GM12878 (cell line): ENCODE measurements at regions not wholly inside any gene's neighbourhood (a gene's known extent, or its start where the extent isn't known, plus 50 kb on each side); places are given as distances from the start of the nearest gene placed in this dataset.

ENCODE experiments used
- ATAC-seq: fragments of 200-7000 bp; cut with Tn5 transposase; 3 replicates; pipeline ENCODE4 v1.9.1; 2020; ENCODE audit warnings: mild to moderate bottlenecking, moderate library complexity
- BruUV-seq: library from RNA; stranded (reverse); fragments of 400-500 nt; replicated peaks from 2 replicates; lab custom pipeline; 2021; lab: Mats Ljungman, UMichigan
- CTCF ChIA-PET: fragments of 300-600 bp; sonication (Branson Sonifier 250); formaldehyde crosslinking; extraction: SDS; loops from one replicate; lab custom pipeline; 2021; ENCODE audit warnings: inconsistent platforms; lab: Yijun Ruan, JAX
- POLR2A ChIA-PET: fragments of 350-600 bp; formaldehyde crosslinking; extraction: SDS; loops from one replicate; lab custom pipeline; 2021; ENCODE audit warnings: inconsistent platforms; lab: Charles Lee
- RAD21 ChIA-PET: fragments of 300-600 bp; sonication (Branson Sonifier 250); formaldehyde crosslinking; loops from one replicate; lab custom pipeline; 2023; ENCODE audit warnings: antibody characterized with exemption; ENCODE audit not compliant: unreplicated experiment; lab: Charles Lee
- SMC1A ChIA-PET: fragments of 300-600 bp; sonication (Branson Sonifier 250); formaldehyde crosslinking; loops from one replicate; lab custom pipeline; 2023; ENCODE audit not compliant: unreplicated experiment, uncharacterized antibody; lab: Charles Lee
- DNase-seq: peaks from one replicate; pipeline ENCODE4 v3.0.0-alpha.2; 2011; ENCODE audit warnings: low read depth, low spot score
- FAIRE-seq: peaks from 3 replicates; lab custom pipeline; 2011; peaks lifted over from hg19 to GRCh38; lab: Jason Lieb, UNC
- H2AFZ ChIP-seq: 2 replicates; pipeline ENCODE4 v1.6.0; 2011; ENCODE audit warnings: low read depth, low read length, control low read depth; ENCODE audit not compliant: control insufficient read depth
- H3K27ac ChIP-seq: 2 replicates; pipeline ENCODE4 v1.5.1; 2011; ENCODE audit warnings: control low read depth; ENCODE audit not compliant: control insufficient read depth, insufficient read depth
- H3K27me3 ChIP-seq, 2 experiments: replicated peaks in 1 of 2; 2 replicates each; pipeline versions ENCODE4 v1.6.0 to v1.6.1; 2011; ENCODE audit warnings: low read length in 1 of 2; ENCODE audit not compliant: control insufficient read depth in 2 of 2, insufficient read depth in 2 of 2
- H3K36me3 ChIP-seq, 2 experiments: 2 replicates each; pipeline ENCODE4 v1.5.1; 2011; ENCODE audit warnings: low read length in 1 of 2; ENCODE audit not compliant: control insufficient read depth in 2 of 2, insufficient read depth in 2 of 2
- H3K4me1 ChIP-seq: 2 replicates; pipeline ENCODE4 v1.6.1; 2011; ENCODE audit warnings: mild to moderate bottlenecking, low read length, moderate library complexity, mixed read lengths; ENCODE audit not compliant: control insufficient read depth, insufficient read depth
- H3K4me2 ChIP-seq: 2 replicates; pipeline ENCODE4 v1.6.0; 2011; ENCODE audit warnings: control low read depth; ENCODE audit not compliant: control insufficient read depth, insufficient read depth
- H3K4me3 ChIP-seq: fragments of 200-600 bp; sonication (generic); 2 replicates; pipeline ENCODE4 v1.5.1; 2016
- H3K79me2 ChIP-seq: 2 replicates; pipeline ENCODE4 v1.6.0; 2011; ENCODE audit warnings: low read length; ENCODE audit not compliant: control insufficient read depth, insufficient read depth
- H3K9ac ChIP-seq: 2 replicates; pipeline ENCODE4 v1.8.0; 2011; ENCODE audit warnings: low read length, control low read depth, mixed read lengths; ENCODE audit not compliant: control insufficient read depth, insufficient read depth
- H3K9me3 ChIP-seq: replicated peaks from 3 replicates; pipeline ENCODE4 v1.5.1; 2011; ENCODE audit warnings: mild to moderate bottlenecking, low read length; ENCODE audit not compliant: control insufficient read depth, insufficient read depth
- H4K20me1 ChIP-seq: 2 replicates; pipeline ENCODE4 v1.6.0; 2011; ENCODE audit not compliant: control insufficient read depth, insufficient read depth
- BCL3 ChIP-seq: IDR thresholded peaks from 2 replicates; pipeline ENCODE4 v1.6.1; 2011; ENCODE audit warnings: borderline replicate concordance, low read depth, mild to moderate bottlenecking, moderate library complexity, low read length; ENCODE audit not compliant: insufficient read depth, poor library complexity, severe bottlenecking
- CBX5 ChIP-seq: sonication (generic); IDR thresholded peaks from 2 replicates; pipeline ENCODE4 v1.6.1; 2016; ENCODE audit warnings: low read depth, moderate library complexity, mild to moderate bottlenecking, inconsistent platforms
- CEBPB ChIP-seq, 2 experiments: fragments of 150-350 bp in 1 of 2; IDR thresholded peaks; 2 replicates each; pipeline ENCODE4 v1.6.1; 2012 to 2014; ENCODE audit warnings: low read depth in 2 of 2, low read length in 2 of 2, borderline replicate concordance in 1 of 2, inconsistent platforms in 1 of 2
- CREM ChIP-seq: IDR thresholded peaks from 2 replicates; pipeline ENCODE4 v1.6.1; 2014; ENCODE audit warnings: antibody characterized with exemption, low read depth
- ESRRA ChIP-seq: IDR thresholded peaks from 2 replicates; pipeline ENCODE4 v1.6.1; 2012; ENCODE audit warnings: mild to moderate bottlenecking, low read length, improper control_type of control experiment
- EZH2 ChIP-seq: IDR thresholded peaks from 2 replicates; pipeline ENCODE4 v1.6.1; 2012; ENCODE audit warnings: low read depth, mild to moderate bottlenecking, control low read depth, inconsistent platforms, low read length, borderline replicate concordance; ENCODE audit not compliant: control insufficient read depth
- GABPA ChIP-seq: IDR thresholded peaks from 2 replicates; pipeline ENCODE4 v1.6.1; 2014; ENCODE audit warnings: antibody characterized with exemption, low read depth, mild to moderate bottlenecking, inconsistent platforms
- HCFC1 ChIP-seq: fragments of 150-350 bp; IDR thresholded peaks from 2 replicates; pipeline ENCODE4 v1.6.1; 2014; ENCODE audit warnings: low read length
- IRF5 ChIP-seq: fragments of 450-650 bp; IDR thresholded peaks from 2 replicates; pipeline ENCODE4 v1.6.1; 2017; ENCODE audit warnings: borderline replicate concordance
- JUND ChIP-seq: IDR thresholded peaks from 2 replicates; pipeline ENCODE4 v1.6.1; 2012; ENCODE audit warnings: low read depth, mild to moderate bottlenecking, low read length, improper control_type of control experiment, moderate library complexity
- KLF5 ChIP-seq: fragments of 450-650 bp; IDR thresholded peaks from 2 replicates; pipeline ENCODE4 v1.6.1; 2014; ENCODE audit warnings: mild to moderate bottlenecking; ENCODE audit not compliant: partially characterized antibody
- POU2F2 ChIP-seq: IDR thresholded peaks from 3 replicates; pipeline ENCODE4 v1.6.1; 2011; ENCODE audit warnings: low read depth, mild to moderate bottlenecking, low read length, borderline replicate concordance
- SRF ChIP-seq, 2 experiments: IDR thresholded peaks; 2 replicates each; pipeline ENCODE4 v1.6.1; 2011; ENCODE audit warnings: low read depth in 2 of 2, low read length in 2 of 2, mild to moderate bottlenecking in 1 of 2, moderate library complexity in 1 of 2
- ZBTB4 ChIP-seq: fragments of 450-650 bp; formaldehyde crosslinking; IDR thresholded peaks from 2 replicates; pipeline ENCODE4 v1.4.0; 2022; ENCODE audit warnings: mild to moderate bottlenecking, moderate library complexity
- ZNF274 ChIP-seq: IDR thresholded peaks from one replicate; pipeline ENCODE4 v1.8.0; 2011; ENCODE audit not compliant: insufficient read length, insufficient read depth
- ZNF622 ChIP-seq: fragments of 450-650 bp; IDR thresholded peaks from 2 replicates; pipeline ENCODE4 v1.6.1; 2017; ENCODE audit warnings: mild to moderate bottlenecking, inconsistent platforms
- WGBS: methylation state at CpG from one replicate; pipeline ENCODE4 v1.1.6; 2016; ENCODE audit warnings: low lambda C conversion rate; ENCODE audit not compliant: insufficient replicate concordance, insufficient coverage; ENCODE audit errors: missing lambda C conversion rate; 5-methylcytosine and 5-hydroxymethylcytosine counted together
- in situ Hi-C: fragments of 300-500 bp; cut with MboI; formaldehyde crosslinking; loops from 9 replicates; pipeline ENCODE4 v1.14.3; 2018; ENCODE audit warnings: mixed read lengths
- intact Hi-C: fragments of 100-400 bp; cut with micrococcal nuclease; formaldehyde crosslinking; loops from one replicate; pipeline ENCODE4 v1.14.2; 2022; ENCODE audit not compliant: unreplicated experiment
- TF ChIP-seq, protein P1 (sequence below): IDR thresholded peaks from 2 replicates; pipeline ENCODE4 v1.6.1; 2011; ENCODE audit warnings: borderline replicate concordance, low read depth, mild to moderate bottlenecking, moderate library complexity, mixed read lengths, low read length; ENCODE audit not compliant: insufficient read depth; ENCODE audit errors: extremely low read length

DNA sequence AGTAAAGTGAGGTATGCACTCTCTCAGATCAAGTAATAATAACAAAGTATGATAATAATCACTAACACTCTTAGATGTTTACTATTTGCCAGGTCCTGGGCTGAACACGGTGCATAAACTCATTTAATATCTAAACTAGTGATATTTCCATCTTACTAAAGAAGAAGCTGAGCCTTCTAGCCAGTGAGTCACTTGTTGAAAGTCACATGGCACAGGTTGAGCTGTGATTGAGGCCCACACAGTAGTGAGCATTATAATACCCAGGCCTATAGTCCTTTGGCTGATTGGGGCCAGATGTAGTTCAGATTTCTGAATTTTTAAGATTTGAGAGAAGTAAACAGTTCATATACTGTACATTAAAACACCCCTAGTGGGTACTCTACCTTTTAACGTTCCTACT, 93.2 kb upstream of the CCDC80 start:
- no peak for TF ChIP-seq HCFC1
- no peak for TF ChIP-seq IRF5
- no peak for TF ChIP-seq CREM
- no peak for TF ChIP-seq ZNF622
- TF ChIP-seq, protein P1, sequence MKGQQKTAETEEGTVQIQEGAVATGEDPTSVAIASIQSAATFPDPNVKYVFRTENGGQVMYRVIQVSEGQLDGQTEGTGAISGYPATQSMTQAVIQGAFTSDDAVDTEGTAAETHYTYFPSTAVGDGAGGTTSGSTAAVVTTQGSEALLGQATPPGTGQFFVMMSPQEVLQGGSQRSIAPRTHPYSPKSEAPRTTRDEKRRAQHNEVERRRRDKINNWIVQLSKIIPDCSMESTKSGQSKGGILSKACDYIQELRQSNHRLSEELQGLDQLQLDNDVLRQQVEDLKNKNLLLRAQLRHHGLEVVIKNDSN = no peak
- no peak for TF ChIP-seq BCL3
- no peak for TF ChIP-seq ESRRA
- TF ChIP-seq POU2F2 = no peak
- no peak for TF ChIP-seq KLF5
- TF ChIP-seq CBX5 = no peak
- TF ChIP-seq ZNF274 = no peak
- TF ChIP-seq GABPA = no peak
- TF ChIP-seq ZBTB4 (CRISPR knock-in tag) = no peak
- no peak for TF ChIP-seq EZH2
- TF ChIP-seq CEBPB (IDR thresholded peaks at IDR 0.05; ENCODE audit: borderline replicate concordance in 1 of 2, low read depth in 2 of 2, low read length in 2 of 2) = no peak
- TF ChIP-seq SRF (IDR thresholded peaks at IDR 0.05; ENCODE audit: low read depth in 2 of 2, low read length in 2 of 2) = no peak
- TF ChIP-seq JUND = no peak
- TF ChIP-seq, all 136 proteins: peak for 0
- H3K27me3 ChIP-seq = no peaks in the 10 kb centered on the region; a peak in 1 of 4 replicates
- no peaks in the 10 kb centered on the region for H3K4me1 ChIP-seq
- ChIA-PET CTCF (interaction anchor here (0.6 to 6.8 kb wide), 49 partner anchors 9 to 623 kb away, joined by 3 to 165 read pairs (median 4); partner anchors contain the start of genes CD200R1, GTPBP8 and SLC9C1), RAD21 (interaction anchor here (0.7 to 5.4 kb wide), 25 partner anchors 11 to 554 kb away, joined by 3 to 99 read pairs (median 5); partner anchors contain the start of genes CD200R1 and GTPBP8), POLR2A (interaction anchor here (2.0 kb wide), 1 partner anchor 239 kb away, joined by 5 read pairs; no protein-coding TSS in a partner anchor), SMC1A (interaction anchor here (0.7 to 8.1 kb wide), 30 partner anchors 13 to 623 kb away, joined by 3 to 174 read pairs (median 5); partner anchors contain the start of genes CD200R1 and GTPBP8)
- H4K20me1 ChIP-seq = no peaks in the 10 kb centered on the region
- H3K4me3 ChIP-seq = no peak overlapping the region
- no peak overlapping the region for H3K4me2 ChIP-seq
- H3K9me3 ChIP-seq = no peaks in the 10 kb centered on the region
- 21% methylated on average over 2 of the region's 2 CpGs for WGBS
- ATAC-seq (no peak), DNase-seq (no peak), FAIRE-seq (no peak)
- intact Hi-C loops = loop anchor here (1.0 to 5.0 kb wide), 4 partner anchors 78 to 301 kb away; no protein-coding TSS in a partner anchor
- no TSS peak for BruUV-seq
- H3K9ac ChIP-seq = no peak overlapping the region
- H3K27ac ChIP-seq = no peak overlapping the region
- no peak overlapping the region for H2AFZ ChIP-seq
- in situ Hi-C loops = no loop called here
- no peaks in the 10 kb centered on the region for H3K36me3 ChIP-seq
- no peaks in the 10 kb centered on the region for H3K79me2 ChIP-seq
